ENCODE measurements at regions not wholly inside any gene's neighbourhood (a gene's known extent, or its start where the extent isn't known, plus 50 kb on each side); places are given as distances from the start of the nearest gene placed in this dataset.

DNA sequence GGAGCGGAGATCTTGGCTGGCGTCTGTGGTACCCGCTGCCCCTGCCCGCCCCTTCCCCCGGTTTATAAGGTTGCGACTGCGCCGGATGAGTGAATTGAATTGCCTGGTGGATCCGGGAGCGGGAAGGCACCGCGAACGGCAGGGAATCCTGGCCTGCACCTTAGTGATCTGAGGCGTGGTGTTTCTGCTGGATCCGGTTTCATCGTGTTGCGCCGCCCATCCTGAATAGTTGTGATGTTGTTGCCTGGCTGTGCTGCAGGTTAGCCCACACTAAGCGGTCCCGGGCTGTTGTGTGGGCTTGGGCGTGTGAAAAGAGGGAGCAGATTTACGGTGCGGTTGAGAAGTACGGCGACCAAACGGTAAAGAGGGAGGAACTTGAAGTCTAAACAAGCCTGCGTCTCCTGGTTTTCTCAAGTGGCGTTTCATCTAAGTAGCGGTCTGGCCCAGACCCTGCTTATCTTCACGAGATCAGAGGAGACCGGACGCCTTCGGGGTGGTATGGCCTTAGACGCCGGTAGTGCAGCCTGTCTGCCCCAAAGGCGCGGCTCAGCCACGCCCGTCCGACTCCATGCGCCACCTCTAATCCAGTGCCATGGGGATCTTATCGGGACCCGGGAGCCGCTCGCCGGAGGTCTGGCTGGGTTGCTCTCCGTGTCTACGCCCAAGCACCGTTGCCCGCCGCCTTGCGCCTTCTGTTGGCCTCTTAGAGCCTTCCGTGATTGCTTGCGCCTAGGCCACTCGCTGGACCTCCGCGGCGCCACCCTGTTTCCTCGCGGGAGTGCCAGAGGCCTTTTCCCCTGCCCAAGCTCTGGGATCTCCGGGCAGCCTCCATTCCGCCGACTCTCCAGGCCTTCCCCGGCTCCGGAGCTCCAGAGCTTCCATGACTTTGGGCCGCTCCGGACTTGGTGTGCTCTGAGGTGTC is 87.5 kb upstream of the RHOU start:
- intact Hi-C loops (cut with micrococcal nuclease; ENCODE audit: unreplicated experiment) (no loop called here), in situ Hi-C loops (cut with MboI) (no loop called here)
- FAIRE-seq = no peak
- RAD21 ChIA-PET (ENCODE audit: unreplicated experiment) = no interaction called here
- SMC1A ChIA-PET (ENCODE audit: uncharacterized antibody, unreplicated experiment) = no interaction called here
- Histone ChIP-seq H3K27me3 (replicated peaks in 1 of 2; ENCODE audit: control insufficient read depth in 2 of 2, insufficient read depth in 2 of 2, low read length in 1 of 2) (peaks cover 11 to 26% of the 10 kb centered on the region in 2 experiments), H3K9me3 (replicated peaks; ENCODE audit: control insufficient read depth, insufficient read depth, low read length) (peaks cover 2% of the 10 kb centered on the region; the same call in 1 of the 3 replicates), H3K4me3 (peak overlapping the region; percentile 73; the same call in 1 of the 2 replicates), H3K9ac (ENCODE audit: control insufficient read depth, insufficient read depth, low read length) (no peak overlapping the region), H2AFZ (ENCODE audit: control insufficient read depth, low read depth, low read length) (no peak overlapping the region), H3K27ac (ENCODE audit: control insufficient read depth, insufficient read depth) (no peak overlapping the region), H3K79me2 (ENCODE audit: control insufficient read depth, insufficient read depth, low read length) (no peaks in the 10 kb centered on the region), H3K36me3 (ENCODE audit: control insufficient read depth in 2 of 2, insufficient read depth in 2 of 2, low read length in 1 of 2) (no peaks in the 10 kb centered on the region), H4K20me1 (ENCODE audit: control insufficient read depth, insufficient read depth) (no peaks in the 10 kb centered on the region), H3K4me1 (ENCODE audit: control insufficient read depth, insufficient read depth, low read length) (peaks cover 3% of the 10 kb centered on the region), H3K4me2 (ENCODE audit: control insufficient read depth, insufficient read depth) (peak overlapping the region; percentile 88)
- CTCF ChIA-PET = no interaction called here
- ATAC-seq = no peak; the same call in 2 of the 3 replicates
- no peak for DNase-seq (ENCODE audit: low read depth, low spot score)
- POLR2A ChIA-PET = no interaction called here
- BruUV-seq (replicated peaks) = no TSS peak
- 6% methylated on average over 67 of the region's 67 CpGs for WGBS (ENCODE audit: insufficient coverage, insufficient replicate concordance, low lambda C conversion rate, missing lambda C conversion rate)
- TF ChIP-seq MYB (IDR thresholded peaks at IDR 0.05; ENCODE audit: borderline replicate concordance, low read depth, low read length) = no peak
- TF ChIP-seq, protein P1, sequence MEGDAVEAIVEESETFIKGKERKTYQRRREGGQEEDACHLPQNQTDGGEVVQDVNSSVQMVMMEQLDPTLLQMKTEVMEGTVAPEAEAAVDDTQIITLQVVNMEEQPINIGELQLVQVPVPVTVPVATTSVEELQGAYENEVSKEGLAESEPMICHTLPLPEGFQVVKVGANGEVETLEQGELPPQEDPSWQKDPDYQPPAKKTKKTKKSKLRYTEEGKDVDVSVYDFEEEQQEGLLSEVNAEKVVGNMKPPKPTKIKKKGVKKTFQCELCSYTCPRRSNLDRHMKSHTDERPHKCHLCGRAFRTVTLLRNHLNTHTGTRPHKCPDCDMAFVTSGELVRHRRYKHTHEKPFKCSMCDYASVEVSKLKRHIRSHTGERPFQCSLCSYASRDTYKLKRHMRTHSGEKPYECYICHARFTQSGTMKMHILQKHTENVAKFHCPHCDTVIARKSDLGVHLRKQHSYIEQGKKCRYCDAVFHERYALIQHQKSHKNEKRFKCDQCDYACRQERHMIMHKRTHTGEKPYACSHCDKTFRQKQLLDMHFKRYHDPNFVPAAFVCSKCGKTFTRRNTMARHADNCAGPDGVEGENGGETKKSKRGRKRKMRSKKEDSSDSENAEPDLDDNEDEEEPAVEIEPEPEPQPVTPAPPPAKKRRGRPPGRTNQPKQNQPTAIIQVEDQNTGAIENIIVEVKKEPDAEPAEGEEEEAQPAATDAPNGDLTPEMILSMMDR (IDR thresholded peaks at IDR 0.05 in 2 of 3, conservative IDR thresholded peaks at IDR 0.05 in 1 of 3; ENCODE audit: control insufficient read depth in 2 of 3, extremely low read depth in 1 of 3, insufficient read depth in 1 of 3, low read depth in 3 of 3, low read length in 3 of 3) = no peak
- TF ChIP-seq, protein P2, sequence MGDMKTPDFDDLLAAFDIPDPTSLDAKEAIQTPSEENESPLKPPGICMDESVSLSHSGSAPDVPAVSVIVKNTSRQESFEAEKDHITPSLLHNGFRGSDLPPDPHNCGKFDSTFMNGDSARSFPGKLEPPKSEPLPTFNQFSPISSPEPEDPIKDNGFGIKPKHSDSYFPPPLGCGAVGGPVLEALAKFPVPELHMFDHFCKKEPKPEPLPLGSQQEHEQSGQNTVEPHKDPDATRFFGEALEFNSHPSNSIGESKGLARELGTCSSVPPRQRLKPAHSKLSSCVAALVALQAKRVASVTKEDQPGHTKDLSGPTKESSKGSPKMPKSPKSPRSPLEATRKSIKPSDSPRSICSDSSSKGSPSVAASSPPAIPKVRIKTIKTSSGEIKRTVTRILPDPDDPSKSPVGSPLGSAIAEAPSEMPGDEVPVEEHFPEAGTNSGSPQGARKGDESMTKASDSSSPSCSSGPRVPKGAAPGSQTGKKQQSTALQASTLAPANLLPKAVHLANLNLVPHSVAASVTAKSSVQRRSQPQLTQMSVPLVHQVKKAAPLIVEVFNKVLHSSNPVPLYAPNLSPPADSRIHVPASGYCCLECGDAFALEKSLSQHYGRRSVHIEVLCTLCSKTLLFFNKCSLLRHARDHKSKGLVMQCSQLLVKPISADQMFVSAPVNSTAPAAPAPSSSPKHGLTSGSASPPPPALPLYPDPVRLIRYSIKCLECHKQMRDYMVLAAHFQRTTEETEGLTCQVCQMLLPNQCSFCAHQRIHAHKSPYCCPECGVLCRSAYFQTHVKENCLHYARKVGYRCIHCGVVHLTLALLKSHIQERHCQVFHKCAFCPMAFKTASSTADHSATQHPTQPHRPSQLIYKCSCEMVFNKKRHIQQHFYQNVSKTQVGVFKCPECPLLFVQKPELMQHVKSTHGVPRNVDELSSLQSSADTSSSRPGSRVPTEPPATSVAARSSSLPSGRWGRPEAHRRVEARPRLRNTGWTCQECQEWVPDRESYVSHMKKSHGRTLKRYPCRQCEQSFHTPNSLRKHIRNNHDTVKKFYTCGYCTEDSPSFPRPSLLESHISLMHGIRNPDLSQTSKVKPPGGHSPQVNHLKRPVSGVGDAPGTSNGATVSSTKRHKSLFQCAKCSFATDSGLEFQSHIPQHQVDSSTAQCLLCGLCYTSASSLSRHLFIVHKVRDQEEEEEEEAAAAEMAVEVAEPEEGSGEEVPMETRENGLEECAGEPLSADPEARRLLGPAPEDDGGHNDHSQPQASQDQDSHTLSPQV (IDR thresholded peaks at IDR 0.05) = no peak
- no peak for TF ChIP-seq ZNF384 (IDR thresholded peaks at IDR 0.05; ENCODE audit: borderline replicate concordance, low read depth, low read length)
- TF ChIP-seq, protein P3, sequence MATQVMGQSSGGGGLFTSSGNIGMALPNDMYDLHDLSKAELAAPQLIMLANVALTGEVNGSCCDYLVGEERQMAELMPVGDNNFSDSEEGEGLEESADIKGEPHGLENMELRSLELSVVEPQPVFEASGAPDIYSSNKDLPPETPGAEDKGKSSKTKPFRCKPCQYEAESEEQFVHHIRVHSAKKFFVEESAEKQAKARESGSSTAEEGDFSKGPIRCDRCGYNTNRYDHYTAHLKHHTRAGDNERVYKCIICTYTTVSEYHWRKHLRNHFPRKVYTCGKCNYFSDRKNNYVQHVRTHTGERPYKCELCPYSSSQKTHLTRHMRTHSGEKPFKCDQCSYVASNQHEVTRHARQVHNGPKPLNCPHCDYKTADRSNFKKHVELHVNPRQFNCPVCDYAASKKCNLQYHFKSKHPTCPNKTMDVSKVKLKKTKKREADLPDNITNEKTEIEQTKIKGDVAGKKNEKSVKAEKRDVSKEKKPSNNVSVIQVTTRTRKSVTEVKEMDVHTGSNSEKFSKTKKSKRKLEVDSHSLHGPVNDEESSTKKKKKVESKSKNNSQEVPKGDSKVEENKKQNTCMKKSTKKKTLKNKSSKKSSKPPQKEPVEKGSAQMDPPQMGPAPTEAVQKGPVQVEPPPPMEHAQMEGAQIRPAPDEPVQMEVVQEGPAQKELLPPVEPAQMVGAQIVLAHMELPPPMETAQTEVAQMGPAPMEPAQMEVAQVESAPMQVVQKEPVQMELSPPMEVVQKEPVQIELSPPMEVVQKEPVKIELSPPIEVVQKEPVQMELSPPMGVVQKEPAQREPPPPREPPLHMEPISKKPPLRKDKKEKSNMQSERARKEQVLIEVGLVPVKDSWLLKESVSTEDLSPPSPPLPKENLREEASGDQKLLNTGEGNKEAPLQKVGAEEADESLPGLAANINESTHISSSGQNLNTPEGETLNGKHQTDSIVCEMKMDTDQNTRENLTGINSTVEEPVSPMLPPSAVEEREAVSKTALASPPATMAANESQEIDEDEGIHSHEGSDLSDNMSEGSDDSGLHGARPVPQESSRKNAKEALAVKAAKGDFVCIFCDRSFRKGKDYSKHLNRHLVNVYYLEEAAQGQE (IDR thresholded peaks at IDR 0.05; ENCODE audit: low read depth, low read length) = no peak
- TF ChIP-seq EZH2 (IDR thresholded peaks at IDR 0.05; ENCODE audit: borderline replicate concordance, control insufficient read depth, low read depth, low read length) = 0 out of 2 replicates have a peak, but pooled peaks have one; percentile 73
- no peak for TF ChIP-seq MTA2 (IDR thresholded peaks at IDR 0.05; ENCODE audit: low read depth)
- TF ChIP-seq SREBF1 (IDR thresholded peaks at IDR 0.05; ENCODE audit: low read length) = no peak
- TF ChIP-seq GABPA (IDR thresholded peaks at IDR 0.05; ENCODE audit: low read depth) = no peak

Data from GM12878 (cell line).